ENCODE measurements at regions not wholly inside any gene's neighbourhood (a gene's known extent, or its start where the extent isn't known, plus 50 kb on each side); places are given as distances from the start of the nearest gene placed in this dataset.

GRCh38 chr10:10164848-10165247 is 852.8 kb upstream of the CELF2 start:
- TF ChIP-seq CTCF (optimal IDR thresholded peaks at IDR 0.05 in 1 of 3, IDR thresholded peaks at IDR 0.05 in 1 of 3, conservative IDR thresholded peaks at IDR 0.05 in 1 of 3; ENCODE audit: extremely low read depth in 1 of 3, insufficient read depth in 2 of 3, low read length in 3 of 3): no peak
- no peak for TF ChIP-seq EZH2 (IDR thresholded peaks at IDR 0.05; ENCODE audit: low read length)
